DOHH2 (cell line): ENCODE measurements at regions not wholly inside any gene's neighbourhood (a gene's known extent, or its start where the extent isn't known, plus 50 kb on each side); places are given as distances from the start of the nearest gene placed in this dataset.
"Not testable (repeated sequence)": the region's sequence is repeated elsewhere in the genome, so short reads cannot be mapped to it uniquely, and the experiment has no call there.

ENCODE experiments used
- EZH2phosphoT487 ChIP-seq: fragments of 200-600 bp; sonication (generic); IDR thresholded peaks from 2 replicates; pipeline ENCODE4 v1.6.1; 2017; ENCODE audit warnings: borderline replicate concordance, mild to moderate bottlenecking, antibody characterized with exemption, low read length, moderate library complexity, mixed read lengths
- TF ChIP-seq, protein P1 (sequence below): fragments of 200-600 bp; sonication (generic); IDR thresholded peaks from one replicate; pipeline ENCODE4 v1.5.1; 2014; ENCODE audit warnings: antibody characterized with exemption, mild to moderate bottlenecking, low read depth, low read length; ENCODE audit not compliant: poor library complexity, severe bottlenecking

- TF ChIP-seq, protein P1, sequence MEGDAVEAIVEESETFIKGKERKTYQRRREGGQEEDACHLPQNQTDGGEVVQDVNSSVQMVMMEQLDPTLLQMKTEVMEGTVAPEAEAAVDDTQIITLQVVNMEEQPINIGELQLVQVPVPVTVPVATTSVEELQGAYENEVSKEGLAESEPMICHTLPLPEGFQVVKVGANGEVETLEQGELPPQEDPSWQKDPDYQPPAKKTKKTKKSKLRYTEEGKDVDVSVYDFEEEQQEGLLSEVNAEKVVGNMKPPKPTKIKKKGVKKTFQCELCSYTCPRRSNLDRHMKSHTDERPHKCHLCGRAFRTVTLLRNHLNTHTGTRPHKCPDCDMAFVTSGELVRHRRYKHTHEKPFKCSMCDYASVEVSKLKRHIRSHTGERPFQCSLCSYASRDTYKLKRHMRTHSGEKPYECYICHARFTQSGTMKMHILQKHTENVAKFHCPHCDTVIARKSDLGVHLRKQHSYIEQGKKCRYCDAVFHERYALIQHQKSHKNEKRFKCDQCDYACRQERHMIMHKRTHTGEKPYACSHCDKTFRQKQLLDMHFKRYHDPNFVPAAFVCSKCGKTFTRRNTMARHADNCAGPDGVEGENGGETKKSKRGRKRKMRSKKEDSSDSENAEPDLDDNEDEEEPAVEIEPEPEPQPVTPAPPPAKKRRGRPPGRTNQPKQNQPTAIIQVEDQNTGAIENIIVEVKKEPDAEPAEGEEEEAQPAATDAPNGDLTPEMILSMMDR = not testable (repeated sequence)
- TF ChIP-seq EZH2phosphoT487 = not testable (repeated sequence)
These were observed 327.7 kb downstream of the ADAMTS20 start for GRCh38 chr12:43224190-43224805.
